A549 (cell line): ENCODE measurements at regions not wholly inside any gene's neighbourhood (a gene's known extent, or its start where the extent isn't known, plus 50 kb on each side); places are given as distances from the start of the nearest gene placed in this dataset.

ENCODE experiments used
- CHD2 ChIP-seq: fragments of 150-350 bp; IDR thresholded peaks from 2 replicates; pipeline ENCODE4 v1.6.1; 2014; ENCODE audit warnings: low read length; ENCODE audit not compliant: partially characterized antibody
- CTCF ChIP-seq: fragments of >200 bp; sonication (Bioruptor Twin); formaldehyde crosslinking; IDR thresholded peaks from 3 replicates; pipeline ENCODE4 v1.5.1; 2016
- E2F6 ChIP-seq: IDR thresholded peaks from 2 replicates; pipeline ENCODE4 v1.6.1; 2012; ENCODE audit warnings: low read depth, borderline replicate concordance
- HDAC2 ChIP-seq: fragments of 200-600 bp; sonication (generic); IDR thresholded peaks from 2 replicates; pipeline ENCODE4 v1.6.1; 2016
- MAFK ChIP-seq: fragments of 450-650 bp; IDR thresholded peaks from 2 replicates; pipeline ENCODE4 v1.6.1; 2014; ENCODE audit not compliant: partially characterized antibody
- MAX ChIP-seq: IDR thresholded peaks from 2 replicates; pipeline ENCODE4 v1.6.1; 2012
- MAZ ChIP-seq: fragments of 150-350 bp; IDR thresholded peaks from 2 replicates; pipeline ENCODE4 v1.6.1; 2014; ENCODE audit warnings: antibody characterized with exemption, low read depth, low read length, borderline replicate concordance
- MYC ChIP-seq: IDR thresholded peaks from 2 replicates; pipeline ENCODE4 v1.6.1; 2012; ENCODE audit warnings: mild to moderate bottlenecking, inconsistent platforms, low read length, improper control_type of control experiment, borderline replicate concordance
- POLR2A ChIP-seq: IDR thresholded peaks from 2 replicates; pipeline ENCODE4 v1.6.1; 2012; ENCODE audit warnings: mild to moderate bottlenecking, low read length
- RAD21 ChIP-seq, 2 experiments: fragments of >200 bp in 1 of 2; sonication (Bioruptor Twin) in 1 of 2; formaldehyde crosslinking in 1 of 2; IDR thresholded peaks in 1 of 2; conservative IDR thresholded peaks in 1 of 2; 2 replicates in 1 of 2; 3 replicates in 1 of 2; pipeline ENCODE4 v1.6.1; 2012 to 2018; ENCODE audit warnings: inconsistent platforms in 1 of 2
- RARB ChIP-seq: fragments of 250-450 bp; sonication (Bioruptor Pico); IDR thresholded peaks from 2 replicates; pipeline ENCODE4 v1.8.0; 2021; ENCODE audit warnings: mild to moderate bottlenecking, moderate library complexity
- RCOR1 ChIP-seq: fragments of 150-350 bp; IDR thresholded peaks from 2 replicates; pipeline ENCODE4 v1.6.1; 2014; ENCODE audit warnings: antibody characterized with exemption, low read length, low read depth
- ZSCAN20 ChIP-seq: fragments of 250-450 bp; sonication (Bioruptor Pico); IDR thresholded peaks from 2 replicates; pipeline ENCODE4 v1.8.0; 2022; ENCODE audit warnings: mild to moderate bottlenecking, moderate library complexity

GRCh38 chr18:10284540-10285282 lies 169.7 kb upstream of the APCDD1 start:
- no peak for TF ChIP-seq CTCF
- no peak for TF ChIP-seq RARB (CRISPR knock-in tag)
- TF ChIP-seq POLR2A = no peak
- no peak for TF ChIP-seq MAX
- no peak for TF ChIP-seq RAD21 (conservative IDR thresholded peaks at IDR 0.05 in 1 of 2, IDR thresholded peaks at IDR 0.05 in 1 of 2)
- TF ChIP-seq CHD2 = no peak
- TF ChIP-seq E2F6 = no peak
- no peak for TF ChIP-seq ZSCAN20
- no peak for TF ChIP-seq RCOR1
- no peak for TF ChIP-seq MAZ
- no peak for TF ChIP-seq HDAC2
- no peak for TF ChIP-seq MAFK
- no peak for TF ChIP-seq MYC
